ENCODE measurements at regions not wholly inside any gene's neighbourhood (a gene's known extent, or its start where the extent isn't known, plus 50 kb on each side); places are given as distances from the start of the nearest gene placed in this dataset.
"Not testable (repeated sequence)": the region's sequence is repeated elsewhere in the genome, so short reads cannot be mapped to it uniquely, and the experiment has no call there.

DNA sequence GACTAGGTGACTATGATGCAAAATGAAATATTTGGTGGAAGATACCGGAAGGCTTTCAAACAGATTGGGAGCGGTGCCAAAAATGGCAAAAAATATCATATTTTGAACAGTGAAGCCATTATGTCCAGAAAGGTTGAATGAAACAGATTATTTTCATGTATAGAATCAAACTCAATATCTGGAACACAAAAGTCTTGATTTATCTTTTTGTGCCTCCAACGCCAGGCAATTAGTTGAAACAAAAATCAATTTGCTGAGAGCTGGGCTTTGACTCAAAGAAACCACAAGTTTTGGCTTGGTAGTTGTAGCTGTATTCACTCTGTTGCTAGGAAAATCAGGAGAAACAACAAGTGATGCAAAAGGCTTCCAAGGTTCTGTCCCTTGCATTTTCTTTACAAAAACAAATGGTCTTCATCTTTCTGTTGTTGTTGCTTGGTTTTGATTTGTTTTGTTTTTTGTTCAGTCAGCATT is 421.7 kb upstream of the TYRP1 start:
- CTCF ChIA-PET = no interaction called here
- Mint-ChIP-seq H3K27ac (no peak overlapping the region), H3K27me3 (no peaks in the 10 kb centered on the region), H3K9me3 (peaks cover 15% of the 10 kb centered on the region), H3K4me3 (no peak overlapping the region), H3K36me3 (no peaks in the 10 kb centered on the region), H3K4me1 (no peaks in the 10 kb centered on the region)
- no peak for DNase-seq

DNA sequence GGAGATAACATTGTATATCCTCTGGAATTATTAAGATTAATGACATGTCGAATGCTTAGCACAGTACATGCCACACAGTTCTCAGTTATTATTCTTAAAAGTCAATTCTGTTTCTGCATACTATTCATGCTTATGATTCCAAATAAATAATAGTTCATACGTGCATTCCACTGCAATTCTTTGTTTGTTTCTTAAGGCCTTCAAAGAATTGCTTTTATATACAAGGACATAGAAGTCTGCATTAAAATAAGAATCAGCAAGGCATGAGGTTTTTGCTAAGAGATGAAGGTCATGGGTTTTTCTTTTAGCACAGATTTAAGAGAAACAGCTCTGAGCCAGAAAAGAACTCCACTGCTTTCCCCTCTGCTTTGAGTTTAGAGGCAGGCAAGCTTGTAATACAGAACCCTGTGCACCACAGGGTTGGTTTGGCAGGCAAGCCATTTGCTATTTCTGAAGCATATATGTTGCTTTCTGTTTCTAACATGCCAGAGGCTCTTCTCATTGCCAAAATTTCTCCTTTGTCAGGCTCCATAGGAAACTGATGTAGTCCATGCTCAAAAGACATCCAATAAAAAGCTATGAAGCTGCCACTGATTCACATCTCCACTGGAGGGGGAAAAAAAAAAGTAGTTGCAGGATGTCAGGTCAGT is 420.6 kb upstream of the TYRP1 start:
- DNase-seq = no peak
- peaks cover 15% of the 10 kb centered on the region for H3K9me3 Mint-ChIP-seq
- H3K27ac Mint-ChIP-seq = no peak overlapping the region
- H3K4me1 Mint-ChIP-seq = no peaks in the 10 kb centered on the region
- CTCF ChIA-PET = no interaction called here
- no peaks in the 10 kb centered on the region for H3K27me3 Mint-ChIP-seq
- H3K4me3 Mint-ChIP-seq = no peak overlapping the region
- H3K36me3 Mint-ChIP-seq = no peaks in the 10 kb centered on the region

DNA sequence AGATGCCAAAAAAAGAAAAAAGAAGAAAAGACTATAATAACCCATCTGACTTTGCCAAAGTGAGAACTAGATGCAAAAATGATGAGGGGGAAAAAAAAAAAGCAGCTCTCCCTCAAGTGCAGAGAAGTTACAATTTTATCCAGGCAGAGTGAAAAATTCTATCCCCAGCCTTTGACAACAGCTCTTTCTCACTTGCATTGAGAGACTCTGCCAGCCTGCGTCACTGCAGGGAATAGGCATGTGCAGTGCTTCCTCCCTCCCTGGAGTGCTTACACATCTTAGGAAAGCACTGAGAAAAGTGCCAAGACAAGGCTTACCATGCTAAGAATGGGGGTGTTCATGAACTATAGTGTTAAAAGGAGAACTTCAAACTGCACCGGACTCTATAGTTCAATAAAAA is 418.6 kb upstream of the TYRP1 start:
- Mint-ChIP-seq H3K36me3 (no peaks in the 10 kb centered on the region), H3K9me3 (peaks cover 23% of the 10 kb centered on the region), H3K27me3 (no peaks in the 10 kb centered on the region), H3K27ac (no peak overlapping the region), H3K4me3 (no peak overlapping the region), H3K4me1 (no peaks in the 10 kb centered on the region)
- CTCF ChIA-PET = no interaction called here
- no peak for DNase-seq

DNA sequence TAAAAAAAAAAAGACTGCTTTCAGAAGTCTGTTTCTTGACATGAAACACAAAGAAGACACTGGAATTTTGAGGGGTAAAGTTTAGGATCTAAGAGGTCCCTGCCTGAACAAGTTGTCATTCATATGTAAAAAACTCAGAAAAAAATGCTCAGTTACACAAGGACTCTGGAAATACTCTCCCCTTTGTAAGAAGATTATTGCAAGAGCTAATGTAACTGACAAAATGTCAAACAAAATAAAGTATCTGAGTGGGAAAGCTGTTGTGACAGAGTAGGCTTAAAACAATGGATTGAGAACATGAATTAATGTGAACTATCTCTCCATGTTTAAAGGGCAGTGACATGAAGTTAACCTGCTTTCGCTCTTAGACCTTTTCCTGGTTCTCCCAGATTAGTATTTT is 416.7 kb upstream of the TYRP1 start:
- no peaks in the 10 kb centered on the region for H3K4me1 Mint-ChIP-seq
- CTCF ChIA-PET = no interaction called here
- H3K9me3 Mint-ChIP-seq = peaks cover 22% of the 10 kb centered on the region
- DNase-seq = no peak
- no peak overlapping the region for H3K27ac Mint-ChIP-seq
- no peaks in the 10 kb centered on the region for H3K27me3 Mint-ChIP-seq
- H3K4me3 Mint-ChIP-seq = no peak overlapping the region
- H3K36me3 Mint-ChIP-seq = no peaks in the 10 kb centered on the region

DNA sequence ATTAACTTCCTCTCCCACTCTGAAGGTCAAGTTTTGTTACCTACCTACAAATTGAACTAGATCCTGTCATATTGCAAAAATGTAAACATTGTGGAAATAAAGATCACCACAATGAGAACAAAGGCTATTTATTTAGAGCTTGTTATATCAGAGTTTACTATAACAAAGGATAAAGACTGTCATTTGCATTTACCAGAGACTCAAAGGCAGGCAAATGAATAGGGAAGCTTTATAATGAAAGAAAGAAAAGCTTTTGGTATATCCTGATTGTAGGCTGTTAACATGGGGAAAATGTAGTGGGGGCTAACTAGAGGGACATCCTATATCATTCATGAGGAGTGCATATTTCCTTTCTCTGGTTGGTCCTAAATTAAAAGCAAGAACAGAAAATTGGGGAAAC is 403.5 kb upstream of the TYRP1 start:
- Mint-ChIP-seq H3K36me3 (no peaks in the 10 kb centered on the region), H3K4me3 (no peak overlapping the region), H3K27ac (no peak overlapping the region), H3K27me3 (no peaks in the 10 kb centered on the region), H3K9me3 (peaks cover 12% of the 10 kb centered on the region), H3K4me1 (no peaks in the 10 kb centered on the region)
- CTCF ChIA-PET = no interaction called here
- DNase-seq = no peak

DNA sequence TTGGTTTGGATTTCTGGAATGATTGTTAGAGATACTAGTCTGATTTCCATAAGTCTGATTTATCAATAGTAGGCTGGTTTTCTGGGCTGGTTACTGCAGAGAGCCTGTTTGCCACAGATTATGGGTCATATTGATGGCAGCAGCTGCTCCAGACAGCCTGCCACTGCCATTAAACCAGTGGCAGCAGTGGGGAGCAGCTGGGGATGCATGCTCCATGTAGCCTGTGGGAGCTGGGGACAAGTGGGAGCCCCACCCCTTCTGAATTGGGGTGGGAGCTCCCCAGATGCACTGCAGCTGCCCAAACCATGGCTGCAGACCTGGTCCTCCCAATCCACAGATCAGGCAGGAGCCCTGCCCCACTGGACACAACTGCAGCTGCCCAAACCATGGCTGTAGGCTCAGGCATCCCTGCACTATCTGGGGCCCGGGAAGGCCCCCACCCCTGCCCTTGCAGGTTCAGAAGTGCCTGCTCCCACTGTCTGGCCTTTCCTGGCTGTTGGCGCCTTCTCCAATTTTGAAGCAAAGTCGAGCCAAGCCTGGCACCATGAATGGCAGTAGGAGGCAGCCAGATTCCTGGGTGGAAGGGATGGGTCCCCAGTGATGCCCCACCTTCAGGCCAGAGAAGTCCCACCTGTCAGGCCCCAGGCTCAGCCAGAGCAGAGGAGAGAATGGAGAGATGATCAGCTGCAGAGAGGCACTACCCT is 402.9 kb upstream of the TYRP1 start:
- Mint-ChIP-seq H3K4me1 (no peaks in the 10 kb centered on the region), H3K27me3 (no peaks in the 10 kb centered on the region), H3K9me3 (peaks cover 10% of the 10 kb centered on the region), H3K4me3 (no peak overlapping the region), H3K27ac (no peak overlapping the region), H3K36me3 (no peaks in the 10 kb centered on the region)
- CTCF ChIA-PET = no interaction called here
- DNase-seq = no peak

DNA sequence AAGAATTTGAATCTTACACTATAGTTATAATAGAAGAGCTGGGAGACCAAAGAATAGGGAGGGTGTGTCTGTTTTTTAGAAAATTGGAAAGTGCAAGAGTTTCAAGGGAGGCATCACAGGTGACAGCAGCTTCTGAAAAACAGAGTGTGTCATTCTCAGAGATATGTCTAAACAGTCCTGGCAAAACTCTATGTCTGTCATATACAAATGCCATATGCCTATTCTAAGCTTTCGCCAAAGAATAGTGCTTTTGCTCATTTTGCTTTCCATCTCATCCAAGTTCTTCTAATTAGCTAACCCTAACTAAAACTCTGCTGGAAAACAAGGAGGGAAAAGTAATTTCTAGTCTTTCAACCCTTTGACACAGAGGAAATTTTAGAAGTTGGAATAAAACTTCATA is 388.0 kb upstream of the TYRP1 start:
- Mint-ChIP-seq H3K27ac (no peak overlapping the region), H3K9me3 (peaks cover 11% of the 10 kb centered on the region), H3K4me1 (no peaks in the 10 kb centered on the region), H3K4me3 (no peak overlapping the region), H3K36me3 (no peaks in the 10 kb centered on the region), H3K27me3 (no peaks in the 10 kb centered on the region)
- no peak for DNase-seq
- CTCF ChIA-PET = no interaction called here

DNA sequence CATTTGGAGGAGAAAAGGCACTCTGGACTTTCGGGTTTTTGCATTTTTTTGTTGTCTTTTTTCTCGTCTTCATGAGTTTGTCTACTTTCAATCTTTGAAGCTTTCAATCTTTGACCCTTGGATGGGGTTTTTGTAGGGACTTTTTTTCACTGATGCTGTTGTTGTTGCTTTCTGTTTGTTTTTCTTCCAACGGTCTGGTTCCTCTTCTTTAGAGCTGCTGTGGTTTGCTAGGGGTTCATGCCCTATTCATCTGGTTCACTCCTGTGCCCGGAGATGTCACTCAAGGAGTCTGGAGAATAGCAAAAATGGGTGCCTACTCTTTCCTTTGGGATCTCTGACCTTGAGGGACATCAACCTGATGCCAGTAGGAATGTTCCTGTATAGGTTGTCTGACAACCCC is 378.6 kb upstream of the TYRP1 start:
- no peaks in the 10 kb centered on the region for H3K36me3 Mint-ChIP-seq
- no peak overlapping the region for H3K4me3 Mint-ChIP-seq
- H3K27me3 Mint-ChIP-seq = no peaks in the 10 kb centered on the region
- CTCF ChIA-PET = no interaction called here
- DNase-seq = no peak
- H3K9me3 Mint-ChIP-seq = peaks cover 22% of the 10 kb centered on the region
- H3K4me1 Mint-ChIP-seq = no peaks in the 10 kb centered on the region
- no peak overlapping the region for H3K27ac Mint-ChIP-seq

DNA sequence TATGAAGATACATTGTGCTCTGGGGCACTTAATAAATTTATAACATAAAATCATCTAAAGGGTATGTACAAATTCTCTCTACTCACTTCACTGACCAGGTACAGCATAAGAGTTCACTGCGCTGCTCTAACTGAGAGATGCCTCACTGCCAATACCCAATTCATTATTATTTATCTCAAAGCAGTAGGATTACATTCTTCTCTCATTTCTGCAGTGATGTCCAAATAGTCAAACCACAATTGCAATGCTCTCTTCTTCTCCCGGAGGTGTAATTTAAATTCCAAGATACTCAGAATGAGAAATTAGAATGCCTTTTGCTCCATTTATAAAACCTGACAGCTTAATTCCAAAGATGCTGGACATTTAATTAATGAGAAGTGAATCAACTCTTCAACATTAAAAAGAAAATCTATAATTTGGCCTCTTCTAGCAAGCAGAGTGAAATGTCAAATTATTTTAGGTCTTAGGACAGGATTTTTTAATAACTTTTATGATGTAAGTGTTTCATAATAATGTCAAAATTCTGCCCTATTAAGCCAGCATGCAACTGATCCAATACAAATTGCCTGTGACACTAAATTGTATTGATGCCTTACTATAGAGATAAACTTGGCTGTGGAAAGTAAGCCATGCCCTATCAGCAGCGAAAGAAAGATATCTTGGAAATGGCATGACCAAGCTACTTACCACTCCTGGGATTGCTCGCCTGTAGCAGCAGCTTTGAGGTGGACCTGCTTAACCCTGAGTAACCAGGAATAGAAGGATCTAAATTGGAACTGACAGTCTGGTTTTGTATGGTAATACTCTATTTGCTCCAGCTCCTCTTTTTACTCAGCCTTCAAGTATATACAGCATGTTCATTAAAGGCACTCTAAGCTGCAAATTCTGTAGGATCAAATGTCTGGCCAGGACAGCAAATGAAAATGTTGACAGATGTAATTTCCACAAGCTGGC is 374.2 kb upstream of the TYRP1 start:
- CTCF ChIA-PET = no interaction called here

DNA sequence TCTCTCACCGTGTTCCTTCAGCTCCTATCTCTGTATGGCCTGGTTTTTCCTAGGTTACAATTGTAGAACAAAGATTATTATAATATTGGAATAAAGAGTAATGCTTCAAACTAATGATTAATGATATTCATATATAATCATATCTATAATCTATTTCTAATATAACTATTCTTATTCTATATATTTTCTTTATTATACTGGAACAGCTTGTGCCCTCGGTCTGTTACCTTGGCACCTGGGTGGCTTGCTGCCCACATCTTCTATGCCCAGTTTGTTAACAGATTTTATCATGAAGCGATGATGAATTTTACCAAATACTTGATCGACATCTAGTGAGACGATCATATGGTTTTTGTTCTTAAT is 363.6 kb upstream of the TYRP1 start:
- Mint-ChIP-seq H3K36me3 (no peaks in the 10 kb centered on the region), H3K4me3 (no peak overlapping the region), H3K27me3 (no peaks in the 10 kb centered on the region), H3K4me1 (no peaks in the 10 kb centered on the region), H3K9me3 (peaks cover 4% of the 10 kb centered on the region), H3K27ac (no peak overlapping the region)
- no peak for DNase-seq
- CTCF ChIA-PET = no interaction called here

More for the DNA sequence above, 374.2 kb upstream of the TYRP1 start:
- Mint-ChIP-seq H3K9me3 (peaks cover 14% of the 10 kb centered on the region), H3K27me3 (no peaks in the 10 kb centered on the region), H3K27ac (no peak overlapping the region), H3K4me3 (no peak overlapping the region), H3K4me1 (no peaks in the 10 kb centered on the region), H3K36me3 (no peaks in the 10 kb centered on the region)
- DNase-seq = no peak

DNA sequence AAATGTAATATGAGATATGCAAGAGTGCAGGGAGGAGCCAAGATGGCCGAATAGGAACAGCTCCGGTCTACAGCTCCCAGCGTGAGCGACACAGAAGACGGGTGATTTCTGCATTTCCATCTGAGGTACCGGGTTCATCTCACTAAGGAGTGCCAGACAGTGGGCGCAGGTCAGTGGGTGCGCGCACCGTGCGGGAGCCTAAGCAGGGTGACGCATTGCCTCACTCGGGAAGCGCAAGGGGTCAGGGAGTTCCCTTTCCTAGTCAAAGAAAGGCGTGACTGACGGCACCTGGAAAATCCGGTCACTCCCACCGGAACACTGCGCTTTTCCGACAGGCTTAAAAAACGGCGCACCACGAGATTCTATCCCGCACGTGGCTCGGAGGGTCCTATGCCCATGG is 359.2 kb upstream of the TYRP1 start:
- CTCF ChIA-PET, H3K4me1 Mint-ChIP-seq, H3K27ac Mint-ChIP-seq, H3K9me3 Mint-ChIP-seq, H3K36me3 Mint-ChIP-seq, H3K27me3 Mint-ChIP-seq, DNase-seq, H3K4me3 Mint-ChIP-seq: not testable (repeated sequence)

DNA sequence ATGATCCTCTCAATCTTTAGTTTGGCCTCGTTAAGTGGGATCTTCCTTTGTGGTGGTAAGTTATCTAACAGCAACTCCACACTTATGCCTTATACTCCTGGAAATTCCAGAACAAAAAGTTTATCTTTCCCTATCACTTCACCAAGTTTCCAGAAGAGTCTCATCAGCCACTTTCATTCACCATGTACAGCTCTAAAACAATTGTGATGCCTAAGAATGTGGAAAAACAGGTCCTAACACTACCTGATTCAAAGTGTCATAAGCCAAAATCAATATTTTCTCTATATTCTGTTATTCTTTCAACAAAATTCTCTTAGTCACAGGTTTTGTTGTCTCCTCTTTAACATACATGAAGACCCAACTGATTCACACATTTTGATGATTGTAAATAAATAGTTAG is 342.4 kb upstream of the TYRP1 start:
- Mint-ChIP-seq H3K36me3 (no peaks in the 10 kb centered on the region), H3K4me3 (no peak overlapping the region), H3K27ac (no peak overlapping the region), H3K9me3 (peaks cover 19% of the 10 kb centered on the region), H3K4me1 (no peaks in the 10 kb centered on the region), H3K27me3 (no peaks in the 10 kb centered on the region)
- CTCF ChIA-PET = no interaction called here
- DNase-seq = no peak

DNA sequence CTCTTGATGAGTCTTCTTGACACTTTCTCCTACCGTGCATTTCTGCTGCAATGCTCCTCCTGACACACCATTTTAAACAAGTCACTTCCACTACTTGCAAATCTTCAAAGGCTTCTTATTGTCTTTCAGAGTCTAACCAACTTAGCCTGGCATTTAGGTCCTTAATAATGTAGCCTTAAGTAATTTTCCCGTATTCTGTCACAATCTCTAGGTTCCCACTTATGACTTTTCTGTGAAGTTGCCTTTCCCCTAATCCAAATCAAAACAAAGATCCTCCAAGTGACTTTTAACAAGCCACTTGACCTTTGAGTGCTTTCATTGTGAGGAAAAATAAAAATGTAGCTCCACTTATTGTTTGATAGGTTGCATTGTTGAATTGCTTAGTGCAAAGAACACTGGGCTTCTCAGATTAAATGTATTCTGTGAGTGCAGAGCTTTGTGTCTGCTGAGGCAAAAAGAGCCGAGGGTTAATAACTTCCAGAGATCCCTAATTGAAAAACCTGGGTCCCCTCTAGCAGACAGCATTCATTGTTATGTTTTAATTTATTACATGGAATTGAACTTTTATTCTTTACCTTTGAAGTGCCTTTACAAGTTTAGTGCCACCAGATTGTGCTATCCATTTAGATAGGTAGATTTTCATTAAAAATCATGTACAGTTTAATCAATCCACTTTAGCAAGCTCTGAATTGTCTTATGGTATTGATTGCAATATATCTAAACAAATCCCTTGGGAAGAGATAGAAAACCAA is 341.7 kb upstream of the TYRP1 start:
- Mint-ChIP-seq H3K4me1 (no peaks in the 10 kb centered on the region), H3K4me3 (no peak overlapping the region), H3K27me3 (no peaks in the 10 kb centered on the region), H3K27ac (no peak overlapping the region), H3K9me3 (peaks cover 19% of the 10 kb centered on the region), H3K36me3 (no peaks in the 10 kb centered on the region)
- no peak for DNase-seq
- CTCF ChIA-PET = no interaction called here

DNA sequence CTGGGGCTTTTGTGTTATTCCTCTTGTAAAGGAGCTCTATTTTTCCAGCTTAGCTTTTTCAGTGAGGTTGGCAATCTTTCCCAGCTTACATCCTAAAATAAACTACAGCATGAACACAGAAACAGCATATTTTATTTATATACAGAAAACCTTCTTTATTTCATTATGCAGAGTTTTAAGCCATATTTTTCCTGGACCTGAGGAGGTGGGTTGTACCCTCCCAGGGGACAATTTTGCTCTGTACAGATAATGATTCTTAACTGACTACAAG is 341.2 kb upstream of the TYRP1 start:
- CTCF ChIA-PET = no interaction called here
- Mint-ChIP-seq H3K36me3 (no peaks in the 10 kb centered on the region), H3K4me1 (no peaks in the 10 kb centered on the region), H3K27ac (no peak overlapping the region), H3K4me3 (no peak overlapping the region), H3K9me3 (peaks cover 19% of the 10 kb centered on the region), H3K27me3 (no peaks in the 10 kb centered on the region)
- no peak for DNase-seq

Measured in activated naive CD4-positive, alpha-beta T cell treated with anti-CD3 and anti-CD28 coated beads, Interleukin-2, amount 10 ng/mL, durations not matched to agents 7 days and 5 days (primary cell).